Muscle of leg (tissue), 3 donors: ENCODE measurements at regions not wholly inside any gene's neighbourhood (a gene's known extent, or its start where the extent isn't known, plus 50 kb on each side); places are given as distances from the start of the nearest gene placed in this dataset.

Experiments
- DNase-seq: peaks from one replicate; pipeline ENCODE4 v3.0.0; 2013
- H3K27ac ChIP-seq: one replicate; pipeline ENCODE4 v1.5.1; 2013; ENCODE audit warnings: mild to moderate bottlenecking, low read length, control low read depth
- H3K27me3 ChIP-seq: one replicate; pipeline ENCODE4 v1.6.1; 2013; ENCODE audit warnings: low read length; ENCODE audit not compliant: control insufficient read depth, insufficient read depth
- H3K36me3 ChIP-seq: one replicate; pipeline ENCODE4 v1.6.1; 2013; ENCODE audit warnings: low read length; ENCODE audit not compliant: control insufficient read depth, insufficient read depth
- H3K4me1 ChIP-seq: one replicate; pipeline ENCODE4 v1.6.1; 2013; ENCODE audit warnings: low read length; ENCODE audit not compliant: control insufficient read depth, insufficient read depth
- H3K4me3 ChIP-seq: one replicate; pipeline ENCODE4 v1.5.1; 2013; ENCODE audit warnings: low read length, control low read depth
- H3K9me3 ChIP-seq: replicated peaks from 2 replicates; pipeline ENCODE4 v1.6.1; 2013; ENCODE audit warnings: low read depth, low read length; ENCODE audit not compliant: control insufficient read depth
- WGBS: methylation state at CpG from one replicate; pipeline ENCODE4 v1.1.5; 2013; ENCODE audit warnings: missing lambda C conversion rate; ENCODE audit not compliant: insufficient coverage; 5-methylcytosine and 5-hydroxymethylcytosine counted together

DNA sequence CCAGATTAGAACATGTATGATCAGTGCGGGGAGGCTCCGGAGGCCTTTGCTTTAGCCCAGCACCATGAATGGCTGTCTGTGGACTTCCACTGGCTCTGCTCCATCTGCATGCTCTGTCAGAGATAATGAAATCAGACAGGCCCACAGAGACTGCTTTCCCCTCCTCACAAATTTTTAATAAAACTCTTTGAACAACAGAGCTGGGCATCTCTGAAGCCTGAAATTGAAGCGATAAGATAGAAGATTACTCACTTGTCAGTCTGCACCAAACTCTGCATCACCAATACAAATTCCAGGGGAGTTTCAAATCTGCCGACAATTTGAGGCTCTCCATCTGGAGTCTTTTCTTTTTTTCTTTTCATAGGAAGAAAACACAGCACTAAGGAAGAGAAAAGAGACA lies 110.0 kb downstream of the DYRK2 start:
- WGBS: 79% methylated on average over 2 of the region's 4 CpGs
- Histone ChIP-seq H3K27me3 (no peaks in the 10 kb centered on the region), H3K27ac (no peak overlapping the region), H3K36me3 (no peaks in the 10 kb centered on the region), H3K4me3 (no peak overlapping the region), H3K4me1 (peaks cover 4% of the 10 kb centered on the region), H3K9me3 (no peaks in the 10 kb centered on the region)
- no peak for DNase-seq

DNA sequence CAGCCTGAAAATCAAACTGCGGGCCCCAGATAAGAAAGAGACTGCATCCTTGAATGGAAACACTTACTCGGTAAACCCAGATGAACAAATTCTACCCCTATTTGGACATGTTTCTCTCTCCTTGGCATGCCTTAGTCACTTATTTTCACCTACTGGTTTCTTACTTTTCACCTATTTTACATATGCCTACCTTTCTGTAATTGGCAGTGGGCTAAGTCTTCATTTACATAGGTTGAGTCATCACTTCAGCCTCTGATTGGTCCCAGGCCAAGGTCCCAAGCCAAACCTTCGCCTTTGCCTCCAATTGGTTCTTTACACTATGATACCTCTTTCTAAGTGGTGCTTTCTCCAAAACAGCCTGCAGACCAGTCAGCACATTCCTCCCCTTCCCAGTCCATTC lies 111.3 kb downstream of the DYRK2 start:
- Histone ChIP-seq H3K27me3 (no peaks in the 10 kb centered on the region), H3K9me3 (no peaks in the 10 kb centered on the region), H3K27ac (no peak overlapping the region), H3K4me3 (no peak overlapping the region), H3K4me1 (peaks cover 4% of the 10 kb centered on the region), H3K36me3 (no peaks in the 10 kb centered on the region)
- WGBS: 100% methylated on average over 3 of the region's 3 CpGs
- no peak for DNase-seq

DNA sequence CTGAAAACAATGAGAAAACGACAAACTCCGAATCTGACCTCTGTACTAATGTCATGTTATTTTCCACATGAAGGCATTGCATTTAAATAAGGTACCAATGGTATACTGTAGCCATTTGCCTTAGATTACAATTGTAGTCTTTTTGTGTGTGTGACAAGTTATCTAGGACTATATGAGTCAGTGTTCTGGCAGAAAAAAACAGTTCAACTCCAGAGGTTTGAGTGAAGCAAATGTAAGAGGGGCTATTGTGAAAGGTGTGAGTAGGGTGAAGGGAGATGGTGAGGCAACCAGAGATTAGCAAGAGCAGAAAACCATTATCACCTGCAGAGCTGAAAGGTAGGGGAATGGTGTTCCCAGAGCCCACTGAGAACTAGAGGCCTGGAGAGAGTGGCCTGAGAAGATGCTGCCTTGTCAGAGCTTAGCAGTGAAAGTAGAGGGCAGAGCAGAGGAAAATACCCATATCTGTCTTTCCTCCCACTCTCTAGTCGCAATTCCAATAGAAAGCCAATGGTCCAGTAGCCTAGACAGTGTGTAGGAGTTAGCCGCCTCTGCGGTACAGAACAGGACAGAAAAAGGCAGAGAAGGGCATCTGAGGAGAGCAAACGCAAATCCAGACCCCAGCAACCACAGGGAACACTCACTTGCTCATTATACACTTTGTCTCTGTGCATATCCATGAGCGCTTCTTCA lies 112.2 kb downstream of the DYRK2 start:
- Histone ChIP-seq H3K4me3 (no peak overlapping the region), H3K27me3 (no peaks in the 10 kb centered on the region), H3K27ac (no peak overlapping the region), H3K4me1 (peaks cover 6% of the 10 kb centered on the region), H3K36me3 (no peaks in the 10 kb centered on the region), H3K9me3 (no peaks in the 10 kb centered on the region)
- 100% methylated on average over 1 of the region's 7 CpGs for WGBS
- no peak for DNase-seq

DNA sequence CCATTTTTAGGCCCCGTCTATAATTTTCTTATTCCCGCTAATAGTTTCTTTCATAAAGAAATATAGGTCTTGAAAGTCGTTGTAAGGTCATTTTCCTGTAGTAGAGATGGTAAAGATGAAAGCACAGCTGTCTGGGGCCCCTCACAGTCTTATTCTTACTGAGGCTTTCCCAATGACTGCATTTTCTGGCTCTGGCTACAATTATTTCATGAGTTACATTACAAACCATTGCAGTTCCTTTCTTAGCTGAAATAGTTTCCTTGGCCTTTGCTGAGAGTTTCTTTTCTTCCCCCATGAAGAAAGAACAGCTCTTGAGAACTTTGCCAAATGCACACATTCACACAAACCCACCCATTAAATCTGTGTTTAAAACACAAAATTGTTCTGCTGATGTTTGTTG lies 113.0 kb downstream of the DYRK2 start:
- H3K9me3 ChIP-seq: no peaks in the 10 kb centered on the region

DNA sequence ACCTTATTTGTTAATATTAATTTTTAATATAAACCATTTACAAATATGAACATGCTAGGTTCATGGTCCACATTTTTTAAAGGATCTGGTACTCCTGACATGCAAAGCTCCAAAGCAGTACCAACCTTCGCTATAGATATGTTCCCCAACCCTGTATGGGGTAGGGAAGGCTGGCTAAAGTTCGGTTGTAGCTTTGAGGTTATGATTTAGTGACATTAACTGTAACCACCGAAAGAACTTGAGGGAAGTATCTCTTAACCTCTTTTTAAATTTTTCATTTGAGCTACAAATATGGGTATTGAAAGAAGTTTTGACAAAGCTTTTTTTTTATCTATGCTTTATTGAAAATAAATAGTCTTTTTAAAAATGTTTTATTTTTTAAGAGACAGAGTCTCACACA lies 115.5 kb downstream of the DYRK2 start:
- Histone ChIP-seq H3K36me3 (no peaks in the 10 kb centered on the region), H3K9me3 (no peaks in the 10 kb centered on the region), H3K27me3 (no peaks in the 10 kb centered on the region), H3K4me3 (no peak overlapping the region), H3K4me1 (peaks cover 4% of the 10 kb centered on the region), H3K27ac (no peak overlapping the region)
- DNase-seq: no peak
- WGBS: no CpG with 5 or more reads among the region's 3 CpGs

More for the DNA sequence above, 113.0 kb downstream of the DYRK2 start:
- H3K27ac ChIP-seq: no peak overlapping the region
- peaks cover 6% of the 10 kb centered on the region for H3K4me1 ChIP-seq
- no peaks in the 10 kb centered on the region for H3K27me3 ChIP-seq
- H3K4me3 ChIP-seq: no peak overlapping the region
- peak; percentile 78 for DNase-seq
- no CpG with 5 or more reads among the region's 3 CpGs for WGBS
- H3K36me3 ChIP-seq: no peaks in the 10 kb centered on the region

DNA sequence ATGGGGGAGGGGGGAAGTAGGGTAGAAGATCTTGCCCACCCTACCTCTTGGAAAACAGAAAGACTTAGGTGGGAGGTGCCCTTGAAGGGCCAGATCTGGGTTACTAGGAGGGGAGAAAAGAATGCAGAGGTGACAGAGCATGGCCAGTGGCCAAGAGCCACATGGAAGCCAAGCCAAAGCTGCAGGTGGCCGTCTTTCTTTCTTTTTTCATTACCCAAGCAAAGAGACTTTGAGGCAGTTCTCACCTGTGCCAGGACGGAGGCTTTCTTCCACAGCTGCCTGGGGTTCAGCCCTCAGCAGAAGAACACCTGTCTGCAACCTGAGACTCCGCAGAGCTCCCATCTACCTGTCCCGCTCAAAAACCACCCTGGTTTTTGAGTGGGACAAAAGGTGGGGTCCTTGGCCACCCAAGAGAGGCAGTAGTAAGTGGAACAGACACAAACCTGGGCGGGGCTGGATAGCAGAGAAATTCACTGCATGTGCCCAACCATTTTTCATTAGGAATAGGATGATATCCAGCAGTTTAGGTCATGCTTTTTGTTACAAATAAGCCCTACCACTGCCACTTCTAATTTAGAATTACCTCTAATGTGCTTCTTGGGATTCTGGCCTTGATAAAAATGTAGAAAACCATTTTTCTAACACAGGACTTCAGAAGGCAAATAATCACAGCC lies 116.5 kb downstream of the DYRK2 start:
- Histone ChIP-seq H3K27me3 (no peaks in the 10 kb centered on the region), H3K4me3 (no peak overlapping the region), H3K27ac (no peak overlapping the region), H3K36me3 (no peaks in the 10 kb centered on the region), H3K9me3 (no peaks in the 10 kb centered on the region), H3K4me1 (peaks cover 4% of the 10 kb centered on the region)
- WGBS: 83% methylated on average over 1 of the region's 5 CpGs
- no peak for DNase-seq

DNA sequence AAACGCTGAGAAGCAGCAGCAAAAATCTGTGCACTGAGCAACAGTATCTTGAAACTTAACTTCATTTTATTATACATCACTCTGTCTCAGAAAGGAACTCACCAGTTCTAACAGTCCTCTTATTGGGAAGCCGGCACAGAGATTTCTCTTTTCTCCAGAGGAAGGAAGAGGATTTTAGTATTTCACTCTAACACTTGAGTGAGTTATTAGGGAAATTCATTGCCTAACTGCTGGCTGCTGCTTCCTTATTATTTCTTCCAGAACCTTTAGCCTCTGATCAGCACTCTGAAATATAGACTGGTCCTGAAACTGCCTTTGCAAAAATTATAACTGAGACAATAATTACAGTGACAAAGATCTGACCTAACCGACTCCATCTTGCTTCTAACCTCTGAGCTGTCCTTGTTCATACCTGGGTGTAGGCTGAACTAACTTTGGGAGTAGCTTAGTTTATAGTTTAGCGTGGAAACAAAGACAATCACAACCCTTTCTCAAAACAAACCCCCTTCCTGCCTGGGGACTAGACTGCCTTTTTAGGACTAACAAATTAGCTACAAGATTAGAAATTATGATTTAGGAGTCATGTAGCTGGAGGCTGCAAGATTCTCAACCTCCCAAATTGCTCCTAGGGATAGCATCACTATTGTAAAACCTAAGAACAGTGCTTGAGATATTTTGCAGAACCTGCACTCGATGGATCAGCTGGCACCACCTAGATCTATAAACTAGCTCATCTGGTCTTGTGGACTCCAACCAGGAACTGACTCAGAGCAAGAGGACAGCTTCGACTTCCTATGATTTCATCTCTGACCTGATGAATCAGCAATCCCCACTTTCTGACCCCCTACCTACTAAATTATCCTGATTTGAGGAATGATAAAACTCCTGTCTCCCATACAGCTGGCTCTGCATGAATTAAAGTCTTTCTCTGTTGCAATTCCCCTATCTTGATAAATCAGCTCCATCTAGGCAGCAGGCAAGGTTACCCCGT lies 117.5 kb downstream of the DYRK2 start:
- no peaks in the 10 kb centered on the region for H3K36me3 ChIP-seq
- no peaks in the 10 kb centered on the region for H3K9me3 ChIP-seq
- H3K27ac ChIP-seq: no peak overlapping the region
- WGBS: 61% methylated on average over 3 of the region's 7 CpGs
- no peaks in the 10 kb centered on the region for H3K27me3 ChIP-seq
- DNase-seq: no peak
- no peak overlapping the region for H3K4me3 ChIP-seq
- H3K4me1 ChIP-seq: peaks cover 4% of the 10 kb centered on the region

DNA sequence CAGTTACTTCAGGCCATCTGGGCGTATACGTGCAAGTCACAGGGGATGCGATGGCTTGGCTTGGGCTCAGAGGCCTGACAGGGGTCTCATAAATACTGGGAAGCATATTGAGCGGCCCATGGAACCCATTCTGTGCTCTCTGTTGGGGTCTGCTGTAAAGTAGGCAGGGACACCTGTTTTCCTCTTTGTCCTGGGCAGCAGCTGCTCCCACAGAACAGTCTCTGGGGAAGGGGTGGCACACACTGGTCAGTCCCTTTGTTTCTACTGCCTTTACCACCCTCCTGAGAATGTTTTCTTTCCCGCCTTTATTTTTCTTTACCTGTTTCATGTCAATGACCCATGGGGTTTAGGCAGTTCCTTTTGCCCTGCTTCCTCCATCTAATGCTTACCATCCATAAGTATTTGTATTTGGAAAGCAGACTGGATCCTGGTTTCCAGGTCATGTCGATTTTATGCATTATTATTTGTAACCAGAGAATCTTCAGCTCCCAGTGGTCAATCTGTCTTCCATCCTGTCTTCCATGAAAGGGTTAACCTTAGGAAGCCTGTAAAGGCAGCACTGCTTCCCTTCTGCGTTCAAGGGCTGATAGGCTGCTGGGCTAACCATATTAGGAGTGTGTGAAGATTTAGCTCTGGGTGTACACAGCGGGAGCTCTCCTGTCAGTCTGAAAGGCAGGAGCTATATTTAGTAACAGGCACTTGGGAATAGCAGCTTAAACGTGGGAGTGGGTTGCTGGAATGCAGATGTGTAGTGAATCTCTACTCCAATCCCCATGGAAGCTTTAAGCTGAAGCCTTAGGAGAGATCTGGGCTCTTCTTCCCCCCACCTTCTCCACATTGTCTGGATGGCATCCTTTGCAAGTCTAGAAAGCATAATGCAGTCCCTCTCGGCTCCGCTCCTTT lies 124.0 kb downstream of the DYRK2 start:
- Histone ChIP-seq H3K27me3 (no peaks in the 10 kb centered on the region), H3K36me3 (no peaks in the 10 kb centered on the region), H3K27ac (peak overlapping the region; percentile 24), H3K4me1 (peaks cover 13% of the 10 kb centered on the region), H3K4me3 (no peak overlapping the region), H3K9me3 (no peaks in the 10 kb centered on the region)
- peak; percentile 75 for DNase-seq
- 42% methylated on average over 5 of the region's 11 CpGs for WGBS

DNA sequence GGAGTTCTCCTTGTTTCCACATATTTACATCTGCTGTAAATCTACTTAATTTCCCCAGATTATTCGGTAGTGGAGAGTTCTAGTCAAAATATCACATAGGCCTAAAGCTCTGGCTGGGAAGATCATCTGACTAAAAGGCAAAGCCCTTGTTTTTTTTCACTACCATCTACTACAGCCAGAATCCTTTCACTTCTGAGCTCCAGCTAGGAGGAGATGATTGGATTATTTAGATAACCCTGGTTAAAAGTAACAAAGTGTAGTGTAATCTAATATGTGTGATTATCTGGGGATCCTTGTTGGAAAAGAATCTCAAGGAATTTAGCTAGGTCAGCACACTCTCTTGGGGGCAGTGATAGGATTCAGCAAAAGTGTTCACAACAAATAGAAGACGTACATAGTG lies 125.4 kb downstream of the DYRK2 start:
- Histone ChIP-seq H3K4me1 (peaks cover 13% of the 10 kb centered on the region), H3K4me3 (no peak overlapping the region), H3K27ac (peak overlapping the region; percentile 62), H3K27me3 (no peaks in the 10 kb centered on the region), H3K9me3 (no peaks in the 10 kb centered on the region), H3K36me3 (no peaks in the 10 kb centered on the region)
- no peak for DNase-seq
- 33% methylated on average over 1 of the region's 2 CpGs for WGBS
